Activated CD8-positive, alpha-beta memory T cell treated with anti-CD3 and anti-CD28 coated beads for 1 hour (primary cell): ENCODE measurements at regions not wholly inside any gene's neighbourhood (a gene's known extent, or its start where the extent isn't known, plus 50 kb on each side); places are given as distances from the start of the nearest gene placed in this dataset.

Source experiments
- DNase-seq, 2 donors: peaks; one replicate each; pipeline ENCODE4 v3.0.0-alpha.2; 2020; ENCODE audit warnings: low read depth in 1 of 2; ENCODE audit errors: extremely low read depth in 1 of 2

DNA sequence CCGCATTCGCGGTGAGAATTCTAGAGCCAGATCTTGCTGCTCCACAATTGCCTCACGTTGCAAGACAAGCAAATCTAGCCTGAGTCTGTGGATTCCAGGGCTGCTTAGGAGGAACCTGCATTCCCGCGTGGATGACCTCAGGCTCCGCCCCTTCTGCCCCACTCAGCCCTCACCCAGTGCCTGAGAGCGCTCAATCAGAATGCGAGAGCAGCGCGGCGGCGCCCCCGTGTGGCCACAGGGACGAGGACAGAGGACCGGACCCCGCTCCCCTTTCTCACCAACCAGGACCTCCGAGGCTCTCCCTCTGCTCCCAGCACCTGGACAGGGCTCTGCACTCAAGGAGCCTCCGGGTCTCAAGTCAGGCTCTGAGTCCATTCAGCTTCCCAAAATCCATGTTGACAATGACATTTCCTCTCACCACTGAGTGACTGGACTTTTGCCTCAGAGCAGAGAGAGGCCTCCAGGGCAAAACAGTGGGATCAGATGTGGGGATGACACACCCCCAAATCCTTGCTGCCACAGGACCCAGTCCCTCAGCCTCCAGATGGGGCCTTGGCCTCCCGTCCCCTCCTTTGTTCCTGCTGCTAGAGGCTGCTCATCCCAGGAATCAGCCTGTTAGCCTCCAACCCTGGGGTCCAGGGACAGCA lies 52.0 kb downstream of the RPP21 start:
- peak; percentile 67 to 82 for DNase-seq

DNA sequence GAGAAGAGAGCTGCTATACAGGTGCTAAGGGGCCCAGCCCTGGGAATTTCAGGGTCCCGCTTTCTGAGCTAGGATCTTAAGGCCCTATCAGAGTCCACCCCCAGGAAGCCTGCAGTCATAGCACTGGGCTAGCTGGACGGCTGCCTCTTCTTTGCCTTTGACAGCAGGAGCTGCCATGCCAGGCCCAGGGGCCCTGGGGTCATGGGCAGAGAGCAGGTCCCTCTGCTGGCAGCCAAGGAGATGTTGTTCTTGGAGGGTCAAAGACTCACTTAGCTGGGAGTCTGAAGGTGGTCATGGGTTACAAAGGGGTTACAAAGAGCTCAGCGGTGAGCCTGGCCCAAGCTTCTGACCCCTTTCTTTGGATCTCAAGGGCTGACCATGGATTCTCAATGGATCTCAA lies 52.7 kb downstream of the RPP21 start:
- no peak for DNase-seq

DNA sequence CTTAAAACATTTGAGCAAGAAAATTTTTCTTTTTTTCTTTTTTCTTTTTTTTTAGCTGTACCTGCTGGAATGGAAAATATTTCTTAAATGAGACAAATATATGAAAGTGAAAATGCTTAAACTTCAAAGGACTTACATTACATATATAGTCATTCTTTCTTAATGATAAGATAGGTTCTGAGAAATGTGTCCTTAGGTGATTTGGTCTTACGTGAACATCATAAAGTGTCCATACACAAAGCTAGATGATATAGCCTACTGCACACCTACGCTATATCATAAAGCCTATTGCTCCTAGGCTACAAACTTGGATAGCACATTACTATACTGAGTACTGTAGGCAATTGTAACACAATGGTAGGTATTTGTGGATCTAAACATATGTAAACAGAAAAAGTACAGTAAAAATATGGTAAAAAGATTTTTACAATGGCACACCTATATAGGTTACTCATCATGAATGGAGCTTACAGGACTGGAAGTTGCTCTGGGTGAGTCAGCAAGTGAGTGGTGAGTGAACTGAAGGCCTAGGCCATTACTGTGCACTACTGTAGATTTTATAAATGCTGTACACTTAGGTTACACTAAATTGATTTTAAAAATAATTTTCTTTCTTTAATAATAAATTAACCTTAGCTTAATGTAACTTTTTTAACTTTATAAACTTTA lies 54.6 kb downstream of the RPP21 start:
- no peak for DNase-seq

DNA sequence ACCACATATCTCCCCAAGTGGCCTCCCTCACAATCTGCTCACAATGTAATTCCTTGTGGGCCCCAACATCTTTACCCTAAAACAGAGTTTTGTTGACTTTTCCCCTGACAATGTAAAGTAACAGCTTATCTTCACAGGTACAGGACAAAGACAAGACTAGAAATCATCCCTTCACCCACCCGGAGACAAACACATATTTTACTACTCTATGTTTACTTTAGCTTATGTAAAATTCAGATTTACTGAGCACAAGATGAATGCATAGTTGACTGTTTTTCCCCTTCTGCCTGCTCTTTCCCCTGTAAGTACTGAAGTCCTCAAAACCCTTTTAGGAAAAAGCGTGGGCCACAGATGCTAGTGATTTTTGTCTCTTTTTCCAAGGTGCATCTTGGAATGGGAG lies 61.0 kb downstream of the RPP21 start:
- no peak for DNase-seq

DNA sequence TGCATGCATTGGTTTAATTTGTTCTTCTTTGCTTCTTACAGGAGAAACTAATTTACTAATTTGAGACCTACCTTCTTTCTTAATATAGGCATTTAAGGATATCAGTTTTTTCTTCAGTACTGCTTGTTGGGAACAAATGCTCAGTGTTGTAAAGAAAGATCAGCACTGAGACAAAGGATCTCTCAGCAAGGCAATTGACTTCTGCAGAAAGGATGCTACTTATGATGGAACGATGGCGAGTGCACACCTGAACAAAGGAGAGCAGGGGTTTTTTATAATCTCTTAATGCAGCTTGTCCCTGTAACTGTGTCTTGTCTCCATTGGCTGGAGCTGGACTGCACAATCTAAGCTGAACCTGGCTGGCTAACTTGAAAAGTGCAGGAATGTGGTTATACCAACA lies 64.2 kb downstream of the RPP21 start:
- DNase-seq: no peak

DNA sequence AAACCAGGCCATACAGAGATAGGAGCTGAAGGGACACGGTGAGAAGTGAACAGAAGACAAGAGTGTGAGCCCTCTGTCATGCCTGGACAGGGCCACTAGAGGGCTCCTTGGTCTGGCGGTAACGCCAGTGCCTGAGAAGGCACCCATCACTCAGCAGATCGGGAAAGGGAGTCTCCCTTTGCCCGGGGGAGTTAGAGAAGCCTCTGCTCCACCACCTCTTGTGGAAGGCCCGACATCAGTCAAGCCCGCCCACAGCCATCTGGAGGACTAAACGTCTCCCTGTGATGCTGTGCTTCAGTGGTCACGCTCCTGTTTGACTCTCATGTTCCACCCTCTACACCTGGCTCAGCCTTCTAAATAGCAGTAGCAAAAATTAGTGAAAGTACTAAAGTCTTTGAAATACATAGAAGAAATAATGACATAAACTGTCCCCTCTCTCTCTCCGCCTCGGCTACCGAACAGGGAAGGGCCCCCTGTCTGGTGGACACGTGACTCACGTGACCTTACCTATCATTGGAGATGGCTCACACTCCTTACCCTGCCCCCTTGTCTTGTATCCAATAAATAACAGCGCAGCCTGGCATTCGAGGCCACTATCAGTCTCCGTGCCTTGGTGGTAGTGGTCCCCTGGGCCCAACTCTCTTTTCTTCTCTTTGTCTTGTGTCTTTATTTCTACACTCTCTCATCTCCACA lies 66.7 kb downstream of the RPP21 start:
- peak; percentile 18 to 38 for DNase-seq

DNA sequence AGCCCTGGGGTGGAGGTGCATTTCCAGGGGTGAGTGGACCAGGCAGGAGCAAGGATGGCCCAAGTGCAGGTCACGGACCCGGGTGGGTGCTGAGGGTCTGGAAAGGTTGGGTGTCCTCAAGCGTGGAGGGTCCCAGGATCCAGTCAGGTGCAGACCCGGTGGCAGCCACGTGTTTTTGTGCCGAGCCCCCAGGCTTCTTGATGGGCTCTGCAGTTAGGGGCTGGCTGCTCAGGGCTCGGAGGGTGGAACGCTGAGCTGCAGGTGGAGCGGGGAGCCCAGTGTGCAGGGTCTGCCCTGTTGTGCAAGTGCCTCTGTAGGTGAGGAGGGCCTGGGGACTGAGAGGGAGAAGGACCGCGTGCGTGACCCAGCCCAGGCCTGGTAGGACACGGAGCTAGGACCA lies 70.9 kb upstream of the HLA-E start:
- no peak for DNase-seq

DNA sequence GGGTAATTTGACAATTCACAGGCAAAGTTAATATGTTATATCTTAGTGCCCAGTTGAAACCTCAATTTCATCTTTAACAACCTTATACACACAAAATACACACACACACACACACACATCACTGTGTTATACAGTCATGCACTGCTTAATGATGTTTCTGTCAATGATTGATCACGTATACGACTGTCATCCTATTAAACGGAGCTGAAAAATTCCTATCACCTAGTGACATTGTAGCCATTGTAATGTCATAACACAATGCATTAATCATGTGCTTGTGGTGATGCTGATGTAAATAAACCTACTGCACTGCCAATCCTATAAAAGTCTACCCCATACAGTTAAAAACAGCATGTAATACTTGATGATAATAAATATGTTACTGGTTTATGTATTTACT lies 64.8 kb upstream of the HLA-E start:
- no peak for DNase-seq
